BLaER1 treated with 17β-estradiol and CSF1 and Interleukin-3, amounts not matched to agents 10 nM and 100 nM (cell line): ENCODE measurements at regions not wholly inside any gene's neighbourhood (a gene's known extent, or its start where the extent isn't known, plus 50 kb on each side); places are given as distances from the start of the nearest gene placed in this dataset.

ENCODE experiments used
- H3K27ac ChIP-seq, 11 experiments: shearing (Covaris generic); formaldehyde crosslinking; 2 replicates each; pipeline ENCODE4 v1.8.1; 2022
- H3K27me3 ChIP-seq, 11 experiments: shearing (Covaris generic); formaldehyde crosslinking; 2 replicates each; pipeline ENCODE4 v1.8.1; 2022
- H3K36me3 ChIP-seq, 11 experiments: shearing (Covaris generic); formaldehyde crosslinking; 2 replicates each; pipeline ENCODE4 v1.8.1; 2022
- H3K4me1 ChIP-seq, 10 experiments: shearing (Covaris generic); formaldehyde crosslinking; 2 replicates each; pipeline ENCODE4 v1.8.1; 2022
- H3K4me2 ChIP-seq, 11 experiments: shearing (Covaris generic); formaldehyde crosslinking; 2 replicates each; pipeline ENCODE4 v1.8.1; 2022
- H3K4me3 ChIP-seq, 10 experiments: shearing (Covaris generic); formaldehyde crosslinking; 2 replicates each; pipeline ENCODE4 v1.8.1; 2022
- H3K9ac ChIP-seq, 11 experiments: shearing (Covaris generic); formaldehyde crosslinking; 2 replicates each; pipeline ENCODE4 v1.8.1; 2022
- H3K9me3 ChIP-seq, 11 experiments: shearing (Covaris generic); formaldehyde crosslinking; replicated peaks in 1 of 11; 2 replicates each; pipeline ENCODE4 v1.8.1; 2022
- H4K20me1 ChIP-seq, 11 experiments: shearing (Covaris generic); formaldehyde crosslinking; 2 replicates each; pipeline ENCODE4 v1.8.1; 2022
- Cebpa-rat ChIP-seq, 11 experiments: shearing (Covaris generic); IDR thresholded peaks; 2 replicates each; pipeline ENCODE4 v1.8.1; 2022

DNA sequence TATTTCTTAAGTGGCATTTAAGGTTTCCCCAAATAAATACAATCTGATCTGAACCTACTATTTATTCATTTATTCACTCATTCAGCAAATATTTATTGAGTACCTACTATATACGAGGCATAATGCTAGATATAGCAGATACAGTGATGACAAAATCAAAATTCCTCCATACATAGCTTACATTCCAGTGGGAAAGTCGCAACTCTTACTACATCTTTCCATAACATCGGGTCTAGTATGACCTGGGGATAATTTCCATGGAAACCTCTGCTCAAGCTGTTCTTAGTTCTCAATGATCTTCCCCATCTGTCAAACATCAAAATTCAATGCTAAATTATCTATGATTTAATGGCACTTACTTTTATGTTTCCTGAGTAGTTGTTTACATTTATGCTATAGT lies 70.8 kb upstream of the PRKACB start:
- H3K9ac ChIP-seq: no peak overlapping the region
- 0 out of 20 replicates have a peak, but pooled peaks cover 0 to 4% (median 0%) of the 10 kb centered on the region in 10 experiments for H3K4me1 ChIP-seq
- TF ChIP-seq Cebpa-rat (IDR thresholded peaks at IDR 0.05): no peak
- no peaks in the 10 kb centered on the region for H3K36me3 ChIP-seq
- no peak overlapping the region for H3K4me2 ChIP-seq
- no peak overlapping the region for H3K27ac ChIP-seq
- H4K20me1 ChIP-seq: no peaks in the 10 kb centered on the region
- peaks cover 39 to 49% (median 42%) of the 10 kb centered on the region in 11 experiments for H3K9me3 ChIP-seq
- no peaks in the 10 kb centered on the region for H3K27me3 ChIP-seq
- H3K4me3 ChIP-seq: no peak overlapping the region

DNA sequence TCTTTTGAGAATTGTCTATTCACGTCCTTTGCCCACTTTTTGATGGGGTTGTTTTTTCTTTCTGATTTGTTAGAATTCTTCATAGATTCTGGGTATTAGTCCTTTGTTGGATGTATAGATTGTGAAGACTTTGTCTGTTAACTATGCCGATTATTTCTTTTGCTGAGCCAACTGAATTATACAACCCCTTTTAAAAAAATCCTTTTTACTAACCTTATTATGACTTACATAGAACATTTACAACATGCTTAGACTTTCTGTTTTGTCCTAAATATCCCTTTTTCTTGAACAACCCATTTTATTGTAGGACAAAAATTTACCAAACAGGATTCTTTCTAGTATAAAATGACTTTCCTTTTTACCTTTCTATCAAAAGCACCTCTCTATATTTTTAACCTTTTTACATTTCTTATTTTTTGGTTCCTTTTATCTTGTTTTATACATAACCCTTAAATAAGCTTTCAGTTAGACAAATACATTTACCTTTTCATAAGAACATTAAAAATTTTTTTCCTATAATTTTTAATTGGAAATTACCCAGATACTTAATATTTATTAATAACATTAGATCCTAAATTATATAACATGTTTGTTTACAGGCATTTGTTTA lies 70.4 kb upstream of the TTLL7 start:
- H3K4me3 ChIP-seq: no peak overlapping the region
- H3K9ac ChIP-seq: no peak overlapping the region
- H3K27ac ChIP-seq: no peak overlapping the region
- H4K20me1 ChIP-seq: no peaks in the 10 kb centered on the region
- no peak for TF ChIP-seq Cebpa-rat (IDR thresholded peaks at IDR 0.05)
- H3K27me3 ChIP-seq: no peaks in the 10 kb centered on the region
- no peaks in the 10 kb centered on the region for H3K4me1 ChIP-seq
- no peak overlapping the region for H3K4me2 ChIP-seq
- peaks cover 33 to 53% (median 48%) of the 10 kb centered on the region in 11 experiments for H3K9me3 ChIP-seq
- no peaks in the 10 kb centered on the region for H3K36me3 ChIP-seq

DNA sequence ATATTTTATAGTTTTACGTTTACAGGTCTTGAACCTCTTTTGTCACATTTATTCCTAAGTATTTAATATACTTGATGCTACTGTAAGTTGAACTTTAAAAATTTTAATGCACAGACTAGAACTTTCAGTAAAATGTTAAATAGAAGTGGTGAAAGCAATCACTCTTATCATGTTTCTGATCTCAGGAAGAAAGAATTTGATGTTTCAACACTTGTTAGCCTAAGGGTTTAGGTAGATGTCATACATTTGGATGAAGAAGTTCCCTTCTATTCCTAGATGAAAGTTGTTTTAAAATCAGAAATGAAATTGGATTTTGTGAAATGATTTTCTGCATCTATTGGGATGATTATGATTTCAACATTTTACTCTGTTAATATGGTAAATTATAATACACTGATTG lies 63.6 kb upstream of the TTLL7 start:
- Histone ChIP-seq H3K36me3 (no peaks in the 10 kb centered on the region), H3K27ac (no peak overlapping the region), H3K27me3 (no peaks in the 10 kb centered on the region), H3K4me3 (no peak overlapping the region), H3K4me1 (no peaks in the 10 kb centered on the region), H4K20me1 (no peaks in the 10 kb centered on the region), H3K9ac (no peak overlapping the region), H3K4me2 (no peak overlapping the region), H3K9me3 (peaks cover 0 to 13% (median 9%) of the 10 kb centered on the region in 11 experiments; a peak in 17 of 22 replicates)
- no peak for TF ChIP-seq Cebpa-rat (IDR thresholded peaks at IDR 0.05)

DNA sequence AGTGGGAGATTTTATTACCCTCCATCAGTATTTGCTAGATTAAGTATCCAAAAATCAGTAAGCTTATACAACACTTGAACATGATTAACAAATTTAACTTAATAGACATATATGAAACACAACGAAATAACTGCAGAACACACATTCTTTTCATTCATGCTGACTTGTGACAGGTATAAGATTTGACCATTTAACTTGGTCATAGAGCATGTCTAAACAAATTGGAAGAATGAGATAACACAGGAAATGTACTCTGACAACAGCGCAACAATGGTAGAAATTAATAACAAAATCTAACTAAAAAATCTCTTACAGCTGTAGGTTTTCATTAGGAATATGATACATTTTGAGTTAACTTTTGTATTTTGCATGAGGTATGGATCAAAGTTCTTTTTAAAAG lies 62.4 kb upstream of the TTLL7 start:
- H3K4me2 ChIP-seq: no peak overlapping the region
- H3K36me3 ChIP-seq: no peaks in the 10 kb centered on the region
- no peak overlapping the region for H3K9ac ChIP-seq
- H3K9me3 ChIP-seq: 0 out of 22 replicates have a peak, but pooled peaks cover 0 to 4% (median 0%) of the 10 kb centered on the region in 11 experiments
- H4K20me1 ChIP-seq: no peaks in the 10 kb centered on the region
- no peak overlapping the region for H3K27ac ChIP-seq
- H3K4me3 ChIP-seq: no peak overlapping the region
- H3K4me1 ChIP-seq: no peaks in the 10 kb centered on the region
- TF ChIP-seq Cebpa-rat (IDR thresholded peaks at IDR 0.05): no peak
- H3K27me3 ChIP-seq: no peaks in the 10 kb centered on the region

DNA sequence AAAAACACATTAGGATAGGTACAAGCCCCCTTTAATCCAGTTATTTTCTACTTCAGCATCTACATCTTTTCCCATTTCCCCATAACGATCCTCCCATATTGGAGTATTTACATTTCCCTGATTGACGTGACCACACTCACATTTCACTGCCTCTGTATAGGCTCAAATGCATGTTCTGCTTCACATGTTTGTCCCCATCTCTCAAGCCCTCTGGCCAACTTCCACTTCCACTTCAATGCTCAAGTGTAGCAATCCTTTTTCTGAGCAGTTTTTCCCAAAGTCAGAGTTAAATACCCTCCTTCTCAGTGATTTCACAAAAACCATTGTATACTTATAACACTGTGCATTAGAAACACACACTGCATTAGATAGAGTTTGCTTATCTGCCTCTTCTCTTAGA lies 61.8 kb upstream of the TTLL7 start:
- H3K36me3 ChIP-seq: no peaks in the 10 kb centered on the region
- no peak for TF ChIP-seq Cebpa-rat (IDR thresholded peaks at IDR 0.05)
- H3K4me2 ChIP-seq: no peak overlapping the region
- no peak overlapping the region for H3K27ac ChIP-seq
- no peaks in the 10 kb centered on the region for H3K4me1 ChIP-seq
- H3K27me3 ChIP-seq: no peaks in the 10 kb centered on the region
- H3K9me3 ChIP-seq: 0 out of 22 replicates have a peak, but pooled peaks cover 0 to 4% (median 0%) of the 10 kb centered on the region in 11 experiments
- no peak overlapping the region for H3K9ac ChIP-seq
- no peak overlapping the region for H3K4me3 ChIP-seq
- no peaks in the 10 kb centered on the region for H4K20me1 ChIP-seq

DNA sequence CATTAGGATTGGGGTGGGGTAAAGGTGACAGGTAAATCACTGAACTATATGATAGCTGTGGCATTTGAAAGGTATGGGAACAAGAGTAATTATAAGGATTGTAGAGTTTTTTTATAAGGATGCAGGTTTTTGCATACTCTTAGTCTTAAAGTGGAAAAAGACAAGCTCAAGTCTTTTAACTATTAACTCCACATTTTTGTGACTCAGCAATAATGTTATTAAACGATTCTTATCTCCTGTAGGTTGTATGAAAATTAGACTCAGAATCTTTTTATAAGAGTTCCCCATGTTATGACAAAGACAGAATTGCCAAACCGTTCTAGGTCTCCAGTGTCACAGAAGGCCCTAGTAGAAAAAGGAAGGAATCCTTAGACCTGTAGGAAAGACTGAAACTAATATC lies 49.9 kb upstream of the TTLL7 start:
- H3K27me3 ChIP-seq: no peaks in the 10 kb centered on the region
- H3K27ac ChIP-seq: no peak overlapping the region
- no peak for TF ChIP-seq Cebpa-rat (IDR thresholded peaks at IDR 0.05)
- no peaks in the 10 kb centered on the region for H3K9me3 ChIP-seq
- no peak overlapping the region for H3K4me2 ChIP-seq
- H3K4me3 ChIP-seq: no peak overlapping the region
- no peaks in the 10 kb centered on the region for H3K4me1 ChIP-seq
- H3K36me3 ChIP-seq: no peaks in the 10 kb centered on the region
- H3K9ac ChIP-seq: no peak overlapping the region
- H4K20me1 ChIP-seq: no peaks in the 10 kb centered on the region
